Heart left ventricle (tissue), 13 donors: ENCODE measurements at regions not wholly inside any gene's neighbourhood (a gene's known extent, or its start where the extent isn't known, plus 50 kb on each side); places are given as distances from the start of the nearest gene placed in this dataset.

Experiments
- POLR2A ChIP-seq, 2 donors: fragments of 450-650 bp; IDR thresholded peaks; one replicate each; pipeline ENCODE4 v1.6.1; 2017; ENCODE audit warnings: antibody characterized with exemption in 2 of 2, mild to moderate bottlenecking in 2 of 2, moderate library complexity in 2 of 2
- TF ChIP-seq, protein P1 (sequence below), 12 donors: fragments of 200-600 bp; sonication (generic) in 4 of 12; IDR thresholded peaks; one replicate each; pipeline versions ENCODE4 v1.5.0 to v1.8.0; 2018 to 2022; ENCODE audit warnings: antibody characterized with exemption in 12 of 12, mild to moderate bottlenecking in 5 of 12
- donor health status: ischemic (EF 13 %, LVEDD 7.1; RV severe dilation, severe dysfunction).
- donor health status: DM: no; HTN: yes; CAD: no.
- donor health status: DM: no; HTN: no; CAD: no.
- donor health status: ischemic (EF 25% LVEDD 6.9; RV normal size, moderate dysfunction).
- donor health status: ischemic (EF 25% LVEDD 5.7; RV mildly dilated, moderate dysfunction).
- donor health status: ischemic (EF 35%, LVEDD 5.7; RV mildly dilated, moderate dysfunction).
- donor health status: nonischemic (EF 11% LVEDD 7.7; RV severe dilation, severe dysfunction).
- donor health status: DM: yes; HTN: yes; CAD: no.
- donor health status: PGD.
- donor health status: ischemic (EF 29% LVEDD 5.4; RV normal size, mild dysfunction).
- donor health status: nonischemic (EF 23%, LVEDD 6.1; RV moderate dilation, normal function).

DNA sequence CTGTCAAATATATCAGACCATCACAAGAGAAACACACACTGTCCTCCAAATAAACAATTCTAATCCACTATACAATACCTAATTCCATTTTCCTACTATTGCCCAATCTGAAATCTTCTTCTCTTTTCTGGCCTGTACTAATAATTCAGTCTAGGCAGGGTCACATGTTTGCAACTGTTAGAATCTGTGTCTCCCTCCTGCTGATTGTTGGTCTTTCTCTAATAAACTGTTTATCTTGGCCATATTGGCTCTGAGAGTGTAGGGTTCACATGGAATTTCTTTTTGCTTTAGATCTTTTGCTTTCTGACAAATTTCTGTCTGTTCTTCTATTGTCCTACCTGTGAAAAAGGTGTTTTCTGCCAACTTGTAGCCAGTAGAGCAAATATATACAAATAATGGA is 319.9 kb upstream of the ADAMTS5 start:
- TF ChIP-seq, protein P1, sequence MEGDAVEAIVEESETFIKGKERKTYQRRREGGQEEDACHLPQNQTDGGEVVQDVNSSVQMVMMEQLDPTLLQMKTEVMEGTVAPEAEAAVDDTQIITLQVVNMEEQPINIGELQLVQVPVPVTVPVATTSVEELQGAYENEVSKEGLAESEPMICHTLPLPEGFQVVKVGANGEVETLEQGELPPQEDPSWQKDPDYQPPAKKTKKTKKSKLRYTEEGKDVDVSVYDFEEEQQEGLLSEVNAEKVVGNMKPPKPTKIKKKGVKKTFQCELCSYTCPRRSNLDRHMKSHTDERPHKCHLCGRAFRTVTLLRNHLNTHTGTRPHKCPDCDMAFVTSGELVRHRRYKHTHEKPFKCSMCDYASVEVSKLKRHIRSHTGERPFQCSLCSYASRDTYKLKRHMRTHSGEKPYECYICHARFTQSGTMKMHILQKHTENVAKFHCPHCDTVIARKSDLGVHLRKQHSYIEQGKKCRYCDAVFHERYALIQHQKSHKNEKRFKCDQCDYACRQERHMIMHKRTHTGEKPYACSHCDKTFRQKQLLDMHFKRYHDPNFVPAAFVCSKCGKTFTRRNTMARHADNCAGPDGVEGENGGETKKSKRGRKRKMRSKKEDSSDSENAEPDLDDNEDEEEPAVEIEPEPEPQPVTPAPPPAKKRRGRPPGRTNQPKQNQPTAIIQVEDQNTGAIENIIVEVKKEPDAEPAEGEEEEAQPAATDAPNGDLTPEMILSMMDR (IDR thresholded peaks at IDR 0.05) = no peak
- no peak for TF ChIP-seq POLR2A (IDR thresholded peaks at IDR 0.05)
